Hepatocyte (in vitro differentiated cells): ENCODE measurements at regions not wholly inside any gene's neighbourhood (a gene's known extent, or its start where the extent isn't known, plus 50 kb on each side); places are given as distances from the start of the nearest gene placed in this dataset.

Source experiments
- CTCF ChIP-seq: fragments of 200-600 bp; sonication (generic); IDR thresholded peaks from 2 replicates; pipeline ENCODE4 v1.5.1; 2016; ENCODE audit warnings: antibody characterized with exemption, mild to moderate bottlenecking; ENCODE audit not compliant: poor library complexity
- EZH2 ChIP-seq: fragments of 200-600 bp; sonication (generic); IDR thresholded peaks from 2 replicates; pipeline ENCODE4 v1.6.1; 2016; ENCODE audit warnings: antibody characterized with exemption, mild to moderate bottlenecking, borderline replicate concordance

- TF ChIP-seq EZH2 (no peak), CTCF (no peak)
Measured at GRCh38 chr1:80582980-80583379, 1217.8 kb upstream of the ADGRL2 start.
